ENCODE measurements at regions not wholly inside any gene's neighbourhood (a gene's known extent, or its start where the extent isn't known, plus 50 kb on each side); places are given as distances from the start of the nearest gene placed in this dataset.
A peak's percentile ranks its signal among the peaks of the same experiment; 100 is the strongest.
"Not testable (repeated sequence)": the region's sequence is repeated elsewhere in the genome, so short reads cannot be mapped to it uniquely, and the experiment has no call there.

DNA sequence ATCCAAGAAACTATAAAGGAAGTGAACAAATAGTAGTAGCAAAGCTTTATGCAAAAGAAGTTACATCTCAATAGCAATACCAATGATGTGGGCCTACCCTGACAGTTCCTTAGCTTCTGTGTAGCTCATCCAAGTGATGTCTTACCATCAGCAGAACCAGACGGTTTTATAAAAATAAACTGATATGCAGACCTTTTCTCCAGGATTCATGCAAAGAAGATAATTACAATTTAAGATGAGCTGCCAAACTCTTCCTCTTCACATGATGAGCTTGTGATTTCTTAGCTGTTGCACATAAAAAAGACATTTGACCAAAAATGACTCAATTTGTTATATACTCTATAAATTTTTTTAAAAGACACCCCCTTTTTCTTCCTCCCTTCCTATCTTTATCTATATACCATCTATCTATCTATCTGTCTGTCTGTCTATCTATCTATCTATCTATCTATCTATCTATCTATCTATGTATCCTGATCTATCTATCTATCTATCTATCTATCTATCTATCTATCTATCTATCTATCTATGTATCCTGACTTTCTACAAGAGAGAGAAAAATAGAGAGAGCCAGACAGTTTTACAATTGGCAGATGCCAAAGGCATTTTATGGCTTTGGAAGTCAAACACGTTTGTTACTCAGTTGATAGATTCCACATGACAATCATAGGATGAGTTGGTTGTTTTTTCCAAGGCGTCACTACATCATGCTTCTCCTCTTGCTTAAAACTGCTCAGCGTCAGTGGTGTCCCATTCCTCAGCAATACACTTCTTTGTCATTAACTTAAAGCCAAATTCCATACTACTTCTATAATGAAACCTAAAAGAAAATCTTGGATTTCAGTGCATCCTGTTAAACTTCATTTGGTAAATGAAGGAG, 65.9 kb upstream of the ACTR3 start:
- TF ChIP-seq, protein P1, sequence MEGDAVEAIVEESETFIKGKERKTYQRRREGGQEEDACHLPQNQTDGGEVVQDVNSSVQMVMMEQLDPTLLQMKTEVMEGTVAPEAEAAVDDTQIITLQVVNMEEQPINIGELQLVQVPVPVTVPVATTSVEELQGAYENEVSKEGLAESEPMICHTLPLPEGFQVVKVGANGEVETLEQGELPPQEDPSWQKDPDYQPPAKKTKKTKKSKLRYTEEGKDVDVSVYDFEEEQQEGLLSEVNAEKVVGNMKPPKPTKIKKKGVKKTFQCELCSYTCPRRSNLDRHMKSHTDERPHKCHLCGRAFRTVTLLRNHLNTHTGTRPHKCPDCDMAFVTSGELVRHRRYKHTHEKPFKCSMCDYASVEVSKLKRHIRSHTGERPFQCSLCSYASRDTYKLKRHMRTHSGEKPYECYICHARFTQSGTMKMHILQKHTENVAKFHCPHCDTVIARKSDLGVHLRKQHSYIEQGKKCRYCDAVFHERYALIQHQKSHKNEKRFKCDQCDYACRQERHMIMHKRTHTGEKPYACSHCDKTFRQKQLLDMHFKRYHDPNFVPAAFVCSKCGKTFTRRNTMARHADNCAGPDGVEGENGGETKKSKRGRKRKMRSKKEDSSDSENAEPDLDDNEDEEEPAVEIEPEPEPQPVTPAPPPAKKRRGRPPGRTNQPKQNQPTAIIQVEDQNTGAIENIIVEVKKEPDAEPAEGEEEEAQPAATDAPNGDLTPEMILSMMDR (IDR thresholded peaks at IDR 0.05; ENCODE audit: insufficient read depth, low read length, severe bottlenecking): no peak
- H3K27me3 ChIP-seq (ENCODE audit: control insufficient read depth, insufficient read depth, low read length): no peaks in the 10 kb centered on the region
- H3K4me3 ChIP-seq (ENCODE audit: low read depth, low read length): no peak overlapping the region
- no peaks in the 10 kb centered on the region for H3K36me3 ChIP-seq (ENCODE audit: control insufficient read depth, insufficient read depth, low read length)
- DNase-seq (ENCODE audit: low read depth) (no peak), FAIRE-seq (no peak)

DNA sequence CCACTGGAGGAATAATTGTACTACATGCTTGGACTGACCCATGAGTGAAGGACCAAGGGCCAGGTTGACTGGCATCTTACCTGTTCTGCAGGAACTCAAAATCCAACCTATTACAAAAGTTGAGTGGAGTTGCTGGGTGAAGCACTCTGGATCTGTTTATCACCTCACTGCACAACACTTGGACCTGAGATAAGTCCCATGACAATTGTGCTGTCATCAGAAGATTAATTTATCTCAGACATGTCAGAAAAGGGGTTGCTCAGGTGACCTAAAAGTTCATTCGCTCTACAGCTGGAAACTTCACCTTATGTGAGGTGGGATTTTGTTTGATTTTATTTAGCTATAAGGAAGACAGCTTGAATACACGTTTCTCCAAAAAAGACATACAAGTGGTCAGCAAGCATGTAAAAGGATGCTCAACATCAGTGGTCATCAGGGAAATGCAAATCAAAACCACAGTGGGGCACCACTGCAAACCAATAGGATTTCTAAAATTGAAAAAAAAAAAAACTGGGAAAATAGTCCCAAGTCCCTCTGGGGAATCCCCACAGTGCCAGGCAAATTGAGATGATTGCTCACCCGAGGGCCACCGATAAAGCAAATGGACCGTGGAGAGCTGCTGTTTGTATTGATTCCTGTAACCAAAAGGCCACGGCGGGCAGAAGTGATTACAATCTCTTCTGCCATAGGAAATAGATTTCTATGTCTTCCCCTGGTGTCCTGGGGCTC, 65.8 kb upstream of the SLC35F5 start:
- Histone ChIP-seq H3K27me3 (ENCODE audit: control insufficient read depth, insufficient read depth, low read length) (no peaks in the 10 kb centered on the region), H3K4me3 (ENCODE audit: low read depth, low read length) (no peak overlapping the region), H3K36me3 (ENCODE audit: control insufficient read depth, insufficient read depth, low read length) (no peaks in the 10 kb centered on the region)
- no peak for DNase-seq (ENCODE audit: low read depth)
- no peak for FAIRE-seq
- TF ChIP-seq, protein P1 (IDR thresholded peaks at IDR 0.05; ENCODE audit: insufficient read depth, low read length, severe bottlenecking): no peak

DNA sequence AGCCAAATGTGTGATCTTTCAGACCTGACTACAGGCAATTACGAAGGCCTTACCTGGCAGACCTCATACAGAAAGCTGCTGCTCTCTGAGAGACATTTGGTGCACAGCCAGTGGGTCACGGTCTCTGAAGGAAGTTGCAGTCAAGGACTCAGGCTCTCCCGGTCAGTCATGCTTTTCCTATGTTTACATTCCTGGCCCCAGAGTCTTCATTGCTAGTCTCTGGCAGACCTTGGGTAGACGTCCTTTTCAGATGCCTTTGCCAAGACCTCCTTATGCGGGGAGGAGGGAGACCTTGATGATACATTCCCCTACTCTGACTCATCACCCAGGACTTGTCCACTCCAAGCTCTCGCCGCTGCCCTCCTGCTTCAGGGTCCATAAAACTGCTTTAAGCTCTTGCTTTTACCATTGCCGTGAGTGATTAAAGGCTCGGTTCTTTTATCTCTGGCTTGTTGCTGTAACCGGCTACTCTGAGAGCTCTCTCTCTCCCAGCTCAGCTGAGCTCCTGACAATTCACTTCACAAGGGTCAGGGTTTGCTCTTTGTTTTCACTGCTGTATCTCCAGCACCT, 62.0 kb upstream of the SLC35F5 start:
- DNase-seq (ENCODE audit: low read depth) (peak; percentile 87), FAIRE-seq (peak; percentile 75)
- no peaks in the 10 kb centered on the region for H3K27me3 ChIP-seq (ENCODE audit: control insufficient read depth, insufficient read depth, low read length)
- no peaks in the 10 kb centered on the region for H3K36me3 ChIP-seq (ENCODE audit: control insufficient read depth, insufficient read depth, low read length)
- TF ChIP-seq, protein P1 (IDR thresholded peaks at IDR 0.05; ENCODE audit: insufficient read depth, low read length, severe bottlenecking): no peak
- H3K4me3 ChIP-seq (ENCODE audit: low read depth, low read length): no peak overlapping the region

DNA sequence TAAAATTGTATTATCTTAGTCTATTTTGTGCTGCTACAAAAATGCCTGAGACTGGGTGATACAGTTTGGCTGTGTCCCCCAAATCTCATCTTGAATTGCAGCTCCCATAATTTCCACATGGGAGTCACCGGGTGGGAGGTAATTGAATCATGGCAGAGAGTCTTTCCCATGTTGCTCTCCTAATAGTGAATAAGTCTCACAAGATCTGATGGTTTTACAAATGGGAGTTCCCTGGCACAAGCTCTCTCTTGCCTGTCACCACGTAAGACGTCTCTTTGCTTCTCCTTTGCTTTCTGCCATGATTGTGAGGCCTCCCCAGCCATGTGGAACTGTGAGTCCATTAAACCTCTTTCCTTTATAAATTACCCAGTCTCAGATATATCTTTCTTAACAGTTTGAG, 57.0 kb upstream of the SLC35F5 start:
- H3K27me3 ChIP-seq (ENCODE audit: control insufficient read depth, insufficient read depth, low read length); H3K36me3 ChIP-seq (ENCODE audit: control insufficient read depth, insufficient read depth, low read length); H3K4me3 ChIP-seq (ENCODE audit: low read depth, low read length); DNase-seq (ENCODE audit: low read depth); FAIRE-seq: not testable (repeated sequence)

DNA sequence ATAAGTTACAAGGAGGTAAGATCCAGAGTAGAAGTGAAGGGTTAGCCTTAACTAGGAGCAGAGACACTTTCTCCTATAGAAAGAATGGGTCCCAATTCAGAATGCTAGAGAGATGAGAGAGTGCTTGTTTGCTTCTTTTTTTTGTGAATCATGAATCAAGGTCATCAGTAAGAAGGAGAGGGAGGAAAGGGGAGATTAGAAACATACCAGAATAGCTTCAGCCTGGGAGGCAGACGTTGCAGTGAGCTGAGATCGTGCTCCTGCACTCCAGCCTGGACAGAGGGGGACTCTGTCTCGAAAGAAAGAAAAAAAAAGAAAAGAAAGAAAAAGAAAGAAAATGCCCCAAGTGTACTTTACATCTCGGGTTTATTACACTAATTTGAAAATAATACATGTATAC, 55.8 kb upstream of the SLC35F5 start:
- Histone ChIP-seq H3K27me3 (ENCODE audit: control insufficient read depth, insufficient read depth, low read length) (no peaks in the 10 kb centered on the region), H3K4me3 (ENCODE audit: low read depth, low read length) (no peak overlapping the region), H3K36me3 (ENCODE audit: control insufficient read depth, insufficient read depth, low read length) (no peaks in the 10 kb centered on the region)
- no peak for DNase-seq (ENCODE audit: low read depth)
- no peak for FAIRE-seq
- TF ChIP-seq, protein P1 (IDR thresholded peaks at IDR 0.05; ENCODE audit: insufficient read depth, low read length, severe bottlenecking): no peak

DNA sequence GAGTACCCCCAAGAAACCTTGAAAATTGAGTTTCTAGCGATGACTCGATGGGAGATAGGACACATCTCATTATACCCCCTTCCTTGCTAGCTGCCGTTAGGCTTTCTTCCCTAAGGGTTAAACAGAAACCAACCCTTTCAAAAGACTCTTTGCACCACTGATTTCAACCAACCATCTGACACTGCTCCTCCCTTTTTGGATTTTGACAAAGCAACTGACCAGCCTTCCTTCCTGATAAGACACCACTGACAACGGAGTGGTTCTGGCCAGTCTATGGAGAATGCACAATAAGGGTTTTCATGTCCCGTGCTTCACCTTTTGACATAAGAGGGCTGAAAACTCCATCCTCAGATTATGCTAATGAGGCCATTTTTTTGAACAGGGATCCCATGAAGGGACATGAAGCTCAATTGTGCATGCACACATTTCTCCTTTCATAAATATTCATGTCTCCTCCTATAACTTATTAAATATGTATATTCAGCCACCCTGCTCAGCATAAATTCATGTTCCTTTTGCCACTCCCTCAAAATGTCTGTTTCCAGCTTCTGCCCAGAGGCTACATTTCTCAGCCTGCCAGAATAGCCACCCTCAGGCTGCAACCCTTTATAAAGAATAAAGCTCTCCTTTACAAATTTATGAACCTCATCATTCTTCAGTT, 52.8 kb upstream of the SLC35F5 start:
- Histone ChIP-seq H3K36me3 (ENCODE audit: control insufficient read depth, insufficient read depth, low read length) (no peaks in the 10 kb centered on the region), H3K4me3 (ENCODE audit: low read depth, low read length) (no peak overlapping the region), H3K27me3 (ENCODE audit: control insufficient read depth, insufficient read depth, low read length) (no peaks in the 10 kb centered on the region)
- TF ChIP-seq, protein P1 (IDR thresholded peaks at IDR 0.05; ENCODE audit: insufficient read depth, low read length, severe bottlenecking): no peak
- FAIRE-seq: no peak
- no peak for DNase-seq (ENCODE audit: low read depth)

All from bronchial epithelial cell (primary cell).